T-helper 1 cell (primary cell): ENCODE measurements at regions not wholly inside any gene's neighbourhood (a gene's known extent, or its start where the extent isn't known, plus 50 kb on each side); places are given as distances from the start of the nearest gene placed in this dataset.

Experiments used
- DNase-seq, 5 donors: peaks; one replicate each; pipeline ENCODE4 v3.0.0-alpha.2; 2012 to 2020

GRCh38 chrX:79300856-79301255 is 66.3 kb downstream of the ITM2A start:
- no peak for DNase-seq

GRCh38 chrX:79290596-79290995 is 76.5 kb downstream of the ITM2A start:
- DNase-seq: no peak

GRCh38 chrX:79288733-79289132 is 78.4 kb downstream of the ITM2A start:
- no peak for DNase-seq

GRCh38 chrX:79287724-79288123 is 79.4 kb downstream of the ITM2A start:
- DNase-seq: no peak

- DNase-seq: no peak
Observed at GRCh38 chrX:79281775-79282174, 85.4 kb downstream of the ITM2A start.

GRCh38 chrX:79270401-79270800 is 96.7 kb downstream of the ITM2A start:
- DNase-seq: peak; percentile 23 to 82 (median 50)

GRCh38 chrX:79268788-79269187 is 98.3 kb downstream of the ITM2A start:
- no peak for DNase-seq

- DNase-seq: no peak
Observed at GRCh38 chrX:79266702-79267101, 100.4 kb downstream of the ITM2A start.

GRCh38 chrX:79263550-79263949 is 103.6 kb downstream of the ITM2A start:
- peak in 1 of 5 donors; percentile 25 for DNase-seq

GRCh38 chrX:79259073-79259689 is 108.0 kb downstream of the ITM2A start:
- DNase-seq: peak in 4 of 5 donors; percentile 25 to 93 (median 28)

GRCh38 chrX:79243691-79244090 is 99.2 kb downstream of the GPR174 start:
- no peak for DNase-seq

GRCh38 chrX:79235899-79236298 is 91.4 kb downstream of the GPR174 start:
- DNase-seq: no peak

GRCh38 chrX:79231662-79232061 is 87.2 kb downstream of the GPR174 start:
- no peak for DNase-seq
